ENCODE measurements at regions not wholly inside any gene's neighbourhood (a gene's known extent, or its start where the extent isn't known, plus 50 kb on each side); places are given as distances from the start of the nearest gene placed in this dataset.

DNA sequence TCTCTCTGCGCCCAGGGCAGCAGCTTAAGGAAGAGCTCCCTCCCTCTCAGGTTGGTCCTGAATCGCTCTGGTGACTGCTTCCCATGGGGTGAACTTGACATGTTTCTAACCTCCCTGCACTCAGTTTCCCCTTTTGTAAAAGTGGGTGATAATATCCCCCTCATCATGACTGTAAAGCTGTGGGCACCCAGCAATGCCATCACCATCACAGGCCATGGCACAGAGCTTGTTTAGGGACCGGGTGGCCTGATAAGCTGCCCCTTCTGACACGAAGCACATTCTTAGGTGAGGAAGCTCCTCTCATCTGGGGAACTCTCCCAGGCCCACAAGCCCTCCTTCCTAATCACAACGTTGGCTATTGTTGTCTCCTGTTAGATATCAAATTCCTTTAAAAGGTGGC is 972.8 kb upstream of the ZNF722 start:
- no peaks in the 10 kb centered on the region for H3K27me3 ChIP-seq (replicated peaks; ENCODE audit: control insufficient read depth, insufficient read depth, low read length)
- H3K4me3 ChIP-seq (replicated peaks; ENCODE audit: low read depth, low read length), result no peak overlapping the region
- DNase-seq (ENCODE audit: extremely low read depth, insufficient read length), result no peak
- no peaks in the 10 kb centered on the region for H3K36me3 ChIP-seq (ENCODE audit: control insufficient read depth, insufficient read depth, low read length)
- TF ChIP-seq, protein P1, sequence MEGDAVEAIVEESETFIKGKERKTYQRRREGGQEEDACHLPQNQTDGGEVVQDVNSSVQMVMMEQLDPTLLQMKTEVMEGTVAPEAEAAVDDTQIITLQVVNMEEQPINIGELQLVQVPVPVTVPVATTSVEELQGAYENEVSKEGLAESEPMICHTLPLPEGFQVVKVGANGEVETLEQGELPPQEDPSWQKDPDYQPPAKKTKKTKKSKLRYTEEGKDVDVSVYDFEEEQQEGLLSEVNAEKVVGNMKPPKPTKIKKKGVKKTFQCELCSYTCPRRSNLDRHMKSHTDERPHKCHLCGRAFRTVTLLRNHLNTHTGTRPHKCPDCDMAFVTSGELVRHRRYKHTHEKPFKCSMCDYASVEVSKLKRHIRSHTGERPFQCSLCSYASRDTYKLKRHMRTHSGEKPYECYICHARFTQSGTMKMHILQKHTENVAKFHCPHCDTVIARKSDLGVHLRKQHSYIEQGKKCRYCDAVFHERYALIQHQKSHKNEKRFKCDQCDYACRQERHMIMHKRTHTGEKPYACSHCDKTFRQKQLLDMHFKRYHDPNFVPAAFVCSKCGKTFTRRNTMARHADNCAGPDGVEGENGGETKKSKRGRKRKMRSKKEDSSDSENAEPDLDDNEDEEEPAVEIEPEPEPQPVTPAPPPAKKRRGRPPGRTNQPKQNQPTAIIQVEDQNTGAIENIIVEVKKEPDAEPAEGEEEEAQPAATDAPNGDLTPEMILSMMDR (IDR thresholded peaks at IDR 0.05; ENCODE audit: insufficient read depth, low read length, poor library complexity, severe bottlenecking), result no peak

DNA sequence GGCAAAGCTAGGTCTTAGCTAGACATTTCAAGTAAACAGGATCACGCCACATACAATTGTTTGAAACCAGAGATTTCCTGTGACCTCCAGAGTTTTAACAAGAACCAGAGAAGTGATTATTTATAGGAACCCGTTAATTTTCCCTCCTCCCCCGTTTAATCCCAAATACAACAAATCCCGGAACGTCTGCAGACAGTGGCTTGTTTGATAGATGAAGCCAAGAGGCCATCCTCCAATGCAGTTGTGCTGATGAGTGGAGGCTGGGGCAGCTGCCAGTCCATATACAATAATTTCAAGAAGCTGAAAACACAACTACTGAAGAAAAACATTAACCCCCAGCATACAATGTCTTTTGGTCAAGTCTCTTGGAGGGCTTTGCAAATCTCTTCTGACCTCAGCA is 971.6 kb upstream of the ZNF722 start:
- Histone ChIP-seq H3K27me3 (replicated peaks; ENCODE audit: control insufficient read depth, insufficient read depth, low read length) (no peaks in the 10 kb centered on the region), H3K36me3 (ENCODE audit: control insufficient read depth, insufficient read depth, low read length) (no peaks in the 10 kb centered on the region), H3K4me3 (replicated peaks; ENCODE audit: low read depth, low read length) (no peak overlapping the region)
- TF ChIP-seq, protein P1 (IDR thresholded peaks at IDR 0.05; ENCODE audit: insufficient read depth, low read length, poor library complexity, severe bottlenecking), result no peak
- DNase-seq (ENCODE audit: extremely low read depth, insufficient read length), result no peak

DNA sequence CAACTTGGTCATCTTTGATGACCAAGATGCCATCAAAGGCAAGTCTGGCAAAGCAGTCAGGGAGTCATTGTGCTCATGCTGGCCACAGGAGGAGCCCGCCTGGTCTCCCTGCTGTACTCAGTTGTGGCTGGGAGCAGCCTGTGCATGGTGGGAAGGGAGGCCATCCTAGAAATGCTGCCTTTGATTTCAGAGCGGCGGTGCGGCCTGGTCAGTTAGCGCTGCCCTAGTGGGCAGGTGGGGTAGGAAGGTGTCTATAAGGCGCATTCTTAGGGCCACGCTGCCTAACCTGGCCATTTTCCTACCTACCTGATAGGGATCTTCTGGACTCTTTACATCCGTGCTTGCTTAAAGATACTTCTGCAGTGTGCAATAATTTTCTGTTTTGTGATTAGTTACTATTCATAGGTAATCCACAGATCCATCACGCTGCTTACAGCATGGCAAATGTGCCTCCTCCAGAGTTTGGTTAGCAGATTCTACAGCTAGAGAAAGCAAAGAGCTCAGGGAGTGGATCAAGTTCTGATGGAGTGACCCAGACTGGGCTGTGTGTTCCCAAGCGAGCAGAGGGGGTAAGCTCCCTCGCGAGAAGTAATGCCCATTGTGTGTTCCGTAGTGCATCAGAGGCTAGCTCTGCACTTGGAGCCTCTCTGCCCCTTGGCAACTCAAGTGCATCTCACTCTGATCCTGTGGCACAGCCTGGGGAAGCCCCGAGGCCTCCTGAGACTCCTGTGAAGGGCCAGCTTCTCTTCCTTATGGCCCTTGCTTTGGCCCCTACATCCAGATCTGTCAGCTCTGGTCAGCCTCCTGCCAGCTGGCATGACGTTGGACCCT is 970.1 kb upstream of the ZNF722 start:
- no peak overlapping the region for H3K4me3 ChIP-seq (replicated peaks; ENCODE audit: low read depth, low read length)
- no peak for DNase-seq (ENCODE audit: extremely low read depth, insufficient read length)
- H3K36me3 ChIP-seq (ENCODE audit: control insufficient read depth, insufficient read depth, low read length), result no peaks in the 10 kb centered on the region
- no peaks in the 10 kb centered on the region for H3K27me3 ChIP-seq (replicated peaks; ENCODE audit: control insufficient read depth, insufficient read depth, low read length)
- TF ChIP-seq, protein P1 (IDR thresholded peaks at IDR 0.05; ENCODE audit: insufficient read depth, low read length, poor library complexity, severe bottlenecking), result no peak

DNA sequence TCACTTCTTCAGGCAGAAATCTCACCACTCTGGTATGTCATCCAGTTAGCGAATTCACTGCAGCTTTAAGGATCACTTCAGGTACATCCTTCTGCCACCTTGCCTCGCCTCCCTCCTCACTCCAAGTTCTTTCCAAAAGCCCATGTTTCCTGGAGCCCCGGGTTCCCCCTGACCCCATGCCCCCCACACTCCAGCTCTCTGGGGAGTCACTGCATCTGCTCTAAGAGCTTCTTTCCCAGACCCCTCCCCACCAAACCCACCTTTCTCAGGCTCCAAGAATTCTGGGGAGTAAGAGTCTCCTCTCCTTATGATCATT is 969.5 kb upstream of the ZNF722 start:
- no peak overlapping the region for H3K4me3 ChIP-seq (replicated peaks; ENCODE audit: low read depth, low read length)
- no peaks in the 10 kb centered on the region for H3K27me3 ChIP-seq (replicated peaks; ENCODE audit: control insufficient read depth, insufficient read depth, low read length)
- TF ChIP-seq, protein P1 (IDR thresholded peaks at IDR 0.05; ENCODE audit: insufficient read depth, low read length, poor library complexity, severe bottlenecking), result no peak
- DNase-seq (ENCODE audit: extremely low read depth, insufficient read length), result no peak
- H3K36me3 ChIP-seq (ENCODE audit: control insufficient read depth, insufficient read depth, low read length), result no peaks in the 10 kb centered on the region

DNA sequence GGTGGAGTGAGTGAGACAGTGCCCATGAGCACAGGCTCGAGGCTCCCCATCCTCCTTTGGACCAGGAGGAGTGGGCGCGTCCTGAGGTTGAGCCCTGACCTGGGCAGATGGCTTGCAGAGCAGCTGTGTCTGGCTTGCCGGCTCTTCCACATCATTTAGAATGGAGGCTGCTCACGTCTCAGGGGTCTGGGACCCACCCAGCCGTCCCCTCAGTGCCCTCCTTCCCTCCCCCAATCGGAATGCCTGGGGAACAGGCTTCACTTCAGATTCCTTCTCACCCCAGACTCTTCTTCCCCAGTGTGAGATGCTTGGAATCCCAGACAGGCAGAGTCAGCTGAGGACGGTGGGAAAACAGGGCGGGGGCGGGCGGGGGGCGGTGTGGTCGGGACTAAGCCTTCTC is 968.6 kb upstream of the ZNF722 start:
- DNase-seq (ENCODE audit: extremely low read depth, insufficient read length), result no peak
- no peaks in the 10 kb centered on the region for H3K27me3 ChIP-seq (replicated peaks; ENCODE audit: control insufficient read depth, insufficient read depth, low read length)
- TF ChIP-seq, protein P1 (IDR thresholded peaks at IDR 0.05; ENCODE audit: insufficient read depth, low read length, poor library complexity, severe bottlenecking), result no peak
- H3K36me3 ChIP-seq (ENCODE audit: control insufficient read depth, insufficient read depth, low read length), result no peaks in the 10 kb centered on the region
- no peak overlapping the region for H3K4me3 ChIP-seq (replicated peaks; ENCODE audit: low read depth, low read length)

Measured in GM06990 (cell line).